ENCODE measurements at regions not wholly inside any gene's neighbourhood (a gene's known extent, or its start where the extent isn't known, plus 50 kb on each side); places are given as distances from the start of the nearest gene placed in this dataset.

GRCh38 chr4:18369561-18369960 lies 348.0 kb upstream of the LCORL start:
- no peak for TF ChIP-seq CTCF (IDR thresholded peaks at IDR 0.05; ENCODE audit: insufficient read depth, low read length, poor library complexity, severe bottlenecking)
- Histone ChIP-seq H3K4me3 (ENCODE audit: low read depth, low read length) (no peak overlapping the region), H3K27me3 (ENCODE audit: control insufficient read depth, insufficient read depth, low read length) (no peaks in the 10 kb centered on the region), H3K36me3 (ENCODE audit: control insufficient read depth, insufficient read depth, low read length) (no peaks in the 10 kb centered on the region)
- no peak for DNase-seq (ENCODE audit: low read depth)

- no peaks in the 10 kb centered on the region for H3K27me3 ChIP-seq (ENCODE audit: control insufficient read depth, insufficient read depth, low read length)
- H3K36me3 ChIP-seq (ENCODE audit: control insufficient read depth, insufficient read depth, low read length) = no peaks in the 10 kb centered on the region
- no peak for DNase-seq (ENCODE audit: low read depth)
- TF ChIP-seq CTCF (IDR thresholded peaks at IDR 0.05; ENCODE audit: insufficient read depth, low read length, poor library complexity, severe bottlenecking) = peak; percentile 52
- H3K4me3 ChIP-seq (ENCODE audit: low read depth, low read length) = no peak overlapping the region
Observed at GRCh38 chr4:18366892-18367291, 345.3 kb upstream of the LCORL start.

GRCh38 chr4:18366136-18366535 lies 344.6 kb upstream of the LCORL start:
- no peak for DNase-seq (ENCODE audit: low read depth)
- Histone ChIP-seq H3K4me3 (ENCODE audit: low read depth, low read length) (no peak overlapping the region), H3K27me3 (ENCODE audit: control insufficient read depth, insufficient read depth, low read length) (no peaks in the 10 kb centered on the region), H3K36me3 (ENCODE audit: control insufficient read depth, insufficient read depth, low read length) (no peaks in the 10 kb centered on the region)
- no peak for TF ChIP-seq CTCF (IDR thresholded peaks at IDR 0.05; ENCODE audit: insufficient read depth, low read length, poor library complexity, severe bottlenecking)

- Histone ChIP-seq H3K36me3 (ENCODE audit: control insufficient read depth, insufficient read depth, low read length) (no peaks in the 10 kb centered on the region), H3K4me3 (ENCODE audit: low read depth, low read length) (no peak overlapping the region), H3K27me3 (ENCODE audit: control insufficient read depth, insufficient read depth, low read length) (no peaks in the 10 kb centered on the region)
- no peak for DNase-seq (ENCODE audit: low read depth)
- no peak for TF ChIP-seq CTCF (IDR thresholded peaks at IDR 0.05; ENCODE audit: insufficient read depth, low read length, poor library complexity, severe bottlenecking)
Observed at GRCh38 chr4:18343581-18343980, 322.0 kb upstream of the LCORL start.

- no peak for TF ChIP-seq CTCF (IDR thresholded peaks at IDR 0.05; ENCODE audit: insufficient read depth, low read length, poor library complexity, severe bottlenecking)
- Histone ChIP-seq H3K27me3 (ENCODE audit: control insufficient read depth, insufficient read depth, low read length) (no peaks in the 10 kb centered on the region), H3K36me3 (ENCODE audit: control insufficient read depth, insufficient read depth, low read length) (no peaks in the 10 kb centered on the region), H3K4me3 (ENCODE audit: low read depth, low read length) (no peak overlapping the region)
- no peak for DNase-seq (ENCODE audit: low read depth)
Observed at GRCh38 chr4:18342847-18343246, 321.3 kb upstream of the LCORL start.

GRCh38 chr4:18321956-18322530 lies 300.5 kb upstream of the LCORL start:
- Histone ChIP-seq H3K27me3 (ENCODE audit: control insufficient read depth, insufficient read depth, low read length) (no peaks in the 10 kb centered on the region), H3K36me3 (ENCODE audit: control insufficient read depth, insufficient read depth, low read length) (no peaks in the 10 kb centered on the region), H3K4me3 (ENCODE audit: low read depth, low read length) (no peak overlapping the region)
- no peak for DNase-seq (ENCODE audit: low read depth)
- no peak for TF ChIP-seq CTCF (IDR thresholded peaks at IDR 0.05; ENCODE audit: insufficient read depth, low read length, poor library complexity, severe bottlenecking)
